Uterus (tissue), 2 donors: ENCODE measurements at regions not wholly inside any gene's neighbourhood (a gene's known extent, or its start where the extent isn't known, plus 50 kb on each side); places are given as distances from the start of the nearest gene placed in this dataset.

ENCODE experiments used
- CTCF ChIP-seq, 4 experiments: fragments of 200-600 bp in 2 of 4; fragments of 450-650 bp in 2 of 4; sonication (generic) in 2 of 4; IDR thresholded peaks; one replicate each; pipeline ENCODE4 v1.5.1; 2016 to 2019; ENCODE audit warnings: antibody characterized with exemption in 4 of 4, mild to moderate bottlenecking in 2 of 4, moderate library complexity in 1 of 4
- POLR2A ChIP-seq, 2 donors: fragments of 450-650 bp; IDR thresholded peaks; one replicate each; pipeline ENCODE4 v1.6.1; 2016; ENCODE audit warnings: antibody characterized with exemption in 2 of 2, mild to moderate bottlenecking in 1 of 2, moderate library complexity in 1 of 2

GRCh38 chr9:7360513-7360912, 439.1 kb downstream of the DMAC1 start:
- TF ChIP-seq CTCF (IDR thresholded peaks at IDR 0.05) = no peak
- no peak for TF ChIP-seq POLR2A (IDR thresholded peaks at IDR 0.05)
